ENCODE measurements at regions not wholly inside any gene's neighbourhood (a gene's known extent, or its start where the extent isn't known, plus 50 kb on each side); places are given as distances from the start of the nearest gene placed in this dataset.

GRCh38 chr4:104064646-104065577, 345.1 kb upstream of the TACR3 start:
- TF ChIP-seq CTCF (IDR thresholded peaks at IDR 0.05; ENCODE audit: low read depth, low read length) = peak; percentile 84
- Histone ChIP-seq H3K27me3 (no peaks in the 10 kb centered on the region), H3K36me3 (no peaks in the 10 kb centered on the region), H3K9me3 (no peaks in the 10 kb centered on the region), H3K4me1 (no peaks in the 10 kb centered on the region; the same call in 1 of the 2 replicates), H3K4me3 (ENCODE audit: low read depth, low read length) (no peak overlapping the region)
- DNase-seq = peak; percentile 79

GRCh38 chr4:104063341-104063740, 343.6 kb upstream of the TACR3 start:
- no peak for DNase-seq
- Histone ChIP-seq H3K4me1 (no peaks in the 10 kb centered on the region; the same call in 1 of the 2 replicates), H3K4me3 (ENCODE audit: low read depth, low read length) (no peak overlapping the region), H3K9me3 (no peaks in the 10 kb centered on the region), H3K27me3 (no peaks in the 10 kb centered on the region), H3K36me3 (no peaks in the 10 kb centered on the region)
- TF ChIP-seq CTCF (IDR thresholded peaks at IDR 0.05; ENCODE audit: low read depth, low read length) = no peak

DNA sequence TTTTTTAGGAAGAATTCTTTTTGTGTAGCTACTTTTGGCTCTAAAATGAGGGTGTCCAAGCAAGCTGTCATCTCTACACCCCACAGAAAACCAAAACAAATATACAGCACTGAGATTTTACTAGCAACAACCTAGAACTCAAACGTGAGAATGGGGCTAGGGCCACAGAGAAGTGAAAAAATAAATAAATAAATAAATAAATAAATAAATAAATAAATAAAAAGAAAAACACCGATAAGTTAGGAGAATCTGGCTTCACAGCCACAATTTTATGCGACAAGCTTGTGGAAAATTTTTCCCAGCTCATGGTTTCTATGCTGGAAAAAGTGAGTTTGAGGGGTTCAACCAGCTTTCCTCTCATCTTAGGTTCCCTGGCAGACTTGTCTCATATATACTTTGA, 324.6 kb upstream of the TACR3 start:
- no peaks in the 10 kb centered on the region for H3K9me3 ChIP-seq
- H3K4me1 ChIP-seq = no peaks in the 10 kb centered on the region
- no peak for DNase-seq
- H3K36me3 ChIP-seq = no peaks in the 10 kb centered on the region
- H3K27me3 ChIP-seq = no peaks in the 10 kb centered on the region
- no peak for TF ChIP-seq CTCF (IDR thresholded peaks at IDR 0.05; ENCODE audit: low read depth, low read length)
- no peak overlapping the region for H3K4me3 ChIP-seq (ENCODE audit: low read depth, low read length)

- H3K4me3 ChIP-seq (ENCODE audit: low read depth, low read length) = no peak overlapping the region
- DNase-seq = no peak
- H3K36me3 ChIP-seq = no peaks in the 10 kb centered on the region
- TF ChIP-seq CTCF (IDR thresholded peaks at IDR 0.05; ENCODE audit: low read depth, low read length) = no peak
- H3K4me1 ChIP-seq = no peaks in the 10 kb centered on the region
- H3K9me3 ChIP-seq = no peaks in the 10 kb centered on the region; the same call in 1 of the 2 replicates
- H3K27me3 ChIP-seq = no peaks in the 10 kb centered on the region
Observed at GRCh38 chr4:104032896-104033295, 313.1 kb upstream of the TACR3 start.

GRCh38 chr4:104025251-104025650, 305.5 kb upstream of the TACR3 start:
- no peak for TF ChIP-seq CTCF (IDR thresholded peaks at IDR 0.05; ENCODE audit: low read depth, low read length)
- no peak overlapping the region for H3K4me3 ChIP-seq (ENCODE audit: low read depth, low read length)
- no peaks in the 10 kb centered on the region for H3K4me1 ChIP-seq
- H3K27me3 ChIP-seq = no peaks in the 10 kb centered on the region
- no peak for DNase-seq
- H3K9me3 ChIP-seq = no peaks in the 10 kb centered on the region
- no peaks in the 10 kb centered on the region for H3K36me3 ChIP-seq

DNA sequence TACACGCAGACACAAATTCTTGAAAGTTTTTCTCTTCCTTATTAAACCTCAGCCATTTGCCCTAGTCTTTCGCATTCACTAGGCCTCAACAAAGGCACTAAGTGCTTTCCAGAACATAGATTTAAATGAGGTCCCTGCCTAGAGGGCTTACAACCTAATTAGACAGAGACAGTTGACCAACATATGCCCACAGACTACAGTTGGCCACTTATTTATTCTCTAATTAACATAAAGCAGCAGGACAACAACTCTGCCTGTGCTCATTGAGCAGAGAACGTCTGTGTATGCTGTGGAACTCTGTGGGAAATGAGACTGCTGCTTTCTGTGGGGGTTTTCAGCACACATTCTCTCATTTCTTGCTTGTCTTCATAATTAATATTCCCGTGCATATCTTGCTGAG, 303.0 kb upstream of the TACR3 start:
- Histone ChIP-seq H3K4me1 (no peaks in the 10 kb centered on the region), H3K27me3 (no peaks in the 10 kb centered on the region), H3K9me3 (no peaks in the 10 kb centered on the region), H3K4me3 (ENCODE audit: low read depth, low read length) (no peak overlapping the region), H3K36me3 (no peaks in the 10 kb centered on the region)
- no peak for TF ChIP-seq CTCF (IDR thresholded peaks at IDR 0.05; ENCODE audit: low read depth, low read length)
- DNase-seq = no peak
